GM12878 (cell line): ENCODE measurements at regions not wholly inside any gene's neighbourhood (a gene's known extent, or its start where the extent isn't known, plus 50 kb on each side); places are given as distances from the start of the nearest gene placed in this dataset.

Source experiments
- ATAC-seq: fragments of 200-7000 bp; cut with Tn5 transposase; 3 replicates; pipeline ENCODE4 v1.9.1; 2020; ENCODE audit warnings: mild to moderate bottlenecking, moderate library complexity
- BruUV-seq: library from RNA; stranded (reverse); fragments of 400-500 nt; replicated peaks from 2 replicates; lab custom pipeline; 2021; lab: Mats Ljungman, UMichigan
- CTCF ChIA-PET: fragments of 300-600 bp; sonication (Branson Sonifier 250); formaldehyde crosslinking; extraction: SDS; loops from one replicate; lab custom pipeline; 2021; ENCODE audit warnings: inconsistent platforms; lab: Yijun Ruan, JAX
- POLR2A ChIA-PET: fragments of 350-600 bp; formaldehyde crosslinking; extraction: SDS; loops from one replicate; lab custom pipeline; 2021; ENCODE audit warnings: inconsistent platforms; lab: Charles Lee
- RAD21 ChIA-PET: fragments of 300-600 bp; sonication (Branson Sonifier 250); formaldehyde crosslinking; loops from one replicate; lab custom pipeline; 2023; ENCODE audit warnings: antibody characterized with exemption; ENCODE audit not compliant: unreplicated experiment; lab: Charles Lee
- SMC1A ChIA-PET: fragments of 300-600 bp; sonication (Branson Sonifier 250); formaldehyde crosslinking; loops from one replicate; lab custom pipeline; 2023; ENCODE audit not compliant: unreplicated experiment, uncharacterized antibody; lab: Charles Lee
- DNase-seq: peaks from one replicate; pipeline ENCODE4 v3.0.0-alpha.2; 2011; ENCODE audit warnings: low read depth, low spot score
- FAIRE-seq: peaks from 3 replicates; lab custom pipeline; 2011; peaks lifted over from hg19 to GRCh38; lab: Jason Lieb, UNC
- H2AFZ ChIP-seq: 2 replicates; pipeline ENCODE4 v1.6.0; 2011; ENCODE audit warnings: low read depth, low read length, control low read depth; ENCODE audit not compliant: control insufficient read depth
- H3K27ac ChIP-seq: 2 replicates; pipeline ENCODE4 v1.5.1; 2011; ENCODE audit warnings: control low read depth; ENCODE audit not compliant: control insufficient read depth, insufficient read depth
- H3K27me3 ChIP-seq, 2 experiments: replicated peaks in 1 of 2; 2 replicates each; pipeline versions ENCODE4 v1.6.0 to v1.6.1; 2011; ENCODE audit warnings: low read length in 1 of 2; ENCODE audit not compliant: control insufficient read depth in 2 of 2, insufficient read depth in 2 of 2
- H3K36me3 ChIP-seq, 2 experiments: 2 replicates each; pipeline ENCODE4 v1.5.1; 2011; ENCODE audit warnings: low read length in 1 of 2; ENCODE audit not compliant: control insufficient read depth in 2 of 2, insufficient read depth in 2 of 2
- H3K4me1 ChIP-seq: 2 replicates; pipeline ENCODE4 v1.6.1; 2011; ENCODE audit warnings: mild to moderate bottlenecking, low read length, moderate library complexity, mixed read lengths; ENCODE audit not compliant: control insufficient read depth, insufficient read depth
- H3K4me2 ChIP-seq: 2 replicates; pipeline ENCODE4 v1.6.0; 2011; ENCODE audit warnings: control low read depth; ENCODE audit not compliant: control insufficient read depth, insufficient read depth
- H3K4me3 ChIP-seq: fragments of 200-600 bp; sonication (generic); 2 replicates; pipeline ENCODE4 v1.5.1; 2016
- H3K79me2 ChIP-seq: 2 replicates; pipeline ENCODE4 v1.6.0; 2011; ENCODE audit warnings: low read length; ENCODE audit not compliant: control insufficient read depth, insufficient read depth
- H3K9ac ChIP-seq: 2 replicates; pipeline ENCODE4 v1.8.0; 2011; ENCODE audit warnings: low read length, control low read depth, mixed read lengths; ENCODE audit not compliant: control insufficient read depth, insufficient read depth
- H3K9me3 ChIP-seq: replicated peaks from 3 replicates; pipeline ENCODE4 v1.5.1; 2011; ENCODE audit warnings: mild to moderate bottlenecking, low read length; ENCODE audit not compliant: control insufficient read depth, insufficient read depth
- H4K20me1 ChIP-seq: 2 replicates; pipeline ENCODE4 v1.6.0; 2011; ENCODE audit not compliant: control insufficient read depth, insufficient read depth
- JUND ChIP-seq: IDR thresholded peaks from 2 replicates; pipeline ENCODE4 v1.6.1; 2012; ENCODE audit warnings: low read depth, mild to moderate bottlenecking, low read length, improper control_type of control experiment, moderate library complexity
- MXI1 ChIP-seq: fragments of 150-350 bp; IDR thresholded peaks from 2 replicates; pipeline ENCODE4 v1.6.1; 2011; ENCODE audit warnings: low read depth, mild to moderate bottlenecking, inconsistent platforms, low read length, improper control_type of control experiment
- NFIC ChIP-seq: IDR thresholded peaks from 2 replicates; pipeline ENCODE4 v1.6.1; 2012; ENCODE audit warnings: low read depth, mild to moderate bottlenecking, inconsistent platforms, low read length, moderate library complexity
- PML ChIP-seq: IDR thresholded peaks from 2 replicates; pipeline ENCODE4 v1.6.1; 2012; ENCODE audit warnings: low read length, inconsistent platforms
- WGBS: methylation state at CpG from one replicate; pipeline ENCODE4 v1.1.6; 2016; ENCODE audit warnings: low lambda C conversion rate; ENCODE audit not compliant: insufficient replicate concordance, insufficient coverage; ENCODE audit errors: missing lambda C conversion rate; 5-methylcytosine and 5-hydroxymethylcytosine counted together
- in situ Hi-C: fragments of 300-500 bp; cut with MboI; formaldehyde crosslinking; loops from 9 replicates; pipeline ENCODE4 v1.14.3; 2018; ENCODE audit warnings: mixed read lengths
- intact Hi-C: fragments of 100-400 bp; cut with micrococcal nuclease; formaldehyde crosslinking; loops from one replicate; pipeline ENCODE4 v1.14.2; 2022; ENCODE audit not compliant: unreplicated experiment
- TF ChIP-seq, protein P1 (sequence below): fragments of 450-650 bp; formaldehyde crosslinking; IDR thresholded peaks from 2 replicates; pipeline ENCODE4 v1.5.0; 2022; ENCODE audit warnings: mild to moderate bottlenecking, missing genetic modification characterization

- no peak for FAIRE-seq
Measured at GRCh38 chr9:78548670-78549069, 251.7 kb downstream of the PSAT1 start.

GRCh38 chr9:78549711-78550110, 252.8 kb downstream of the PSAT1 start:
- no peaks in the 10 kb centered on the region for H4K20me1 ChIP-seq
- CTCF ChIA-PET = no interaction called here
- in situ Hi-C loops (no loop called here), intact Hi-C loops (no loop called here)
- H3K9ac ChIP-seq = no peak overlapping the region
- H3K4me3 ChIP-seq = no peak overlapping the region
- no peak overlapping the region for H3K4me2 ChIP-seq
- ATAC-seq (no peak), DNase-seq (no peak), FAIRE-seq (no peak)
- H3K4me1 ChIP-seq = no peaks in the 10 kb centered on the region
- SMC1A ChIA-PET = no interaction called here
- no peaks in the 10 kb centered on the region for H3K9me3 ChIP-seq
- H2AFZ ChIP-seq = no peak overlapping the region
- no peaks in the 10 kb centered on the region for H3K36me3 ChIP-seq
- WGBS = 0% methylated on average over 3 of the region's 3 CpGs
- H3K27ac ChIP-seq = no peak overlapping the region
- no peaks in the 10 kb centered on the region for H3K27me3 ChIP-seq
- BruUV-seq = no TSS peak
- no peak for TF ChIP-seq JUND
- TF ChIP-seq MXI1 = no peak
- RAD21 ChIA-PET = no interaction called here
- H3K79me2 ChIP-seq = no peaks in the 10 kb centered on the region
- POLR2A ChIA-PET = interaction anchor here (0.6 kb wide), 1 partner anchor 1294 kb away, joined by 4 read pairs; no protein-coding TSS in a partner anchor

More at GRCh38 chr9:78548670-78549069, 251.7 kb downstream of the PSAT1 start:
- no peak overlapping the region for H3K9ac ChIP-seq
- ChIA-PET SMC1A (no interaction called here), CTCF (interaction anchor here (1.0 kb wide), 1 partner anchor 9 kb away, joined by 3 read pairs; no protein-coding TSS in a partner anchor), POLR2A (no interaction called here), RAD21 (no interaction called here)
- no peak overlapping the region for H2AFZ ChIP-seq
- no peak overlapping the region for H3K27ac ChIP-seq
- ATAC-seq = no peak
- H3K36me3 ChIP-seq = no peaks in the 10 kb centered on the region
- intact Hi-C loops = no loop called here
- no peaks in the 10 kb centered on the region for H4K20me1 ChIP-seq
- no peaks in the 10 kb centered on the region for H3K4me1 ChIP-seq
- H3K4me2 ChIP-seq = no peak overlapping the region
- TF ChIP-seq PML (no peak), NFIC (no peak)
- TF ChIP-seq, protein P1, sequence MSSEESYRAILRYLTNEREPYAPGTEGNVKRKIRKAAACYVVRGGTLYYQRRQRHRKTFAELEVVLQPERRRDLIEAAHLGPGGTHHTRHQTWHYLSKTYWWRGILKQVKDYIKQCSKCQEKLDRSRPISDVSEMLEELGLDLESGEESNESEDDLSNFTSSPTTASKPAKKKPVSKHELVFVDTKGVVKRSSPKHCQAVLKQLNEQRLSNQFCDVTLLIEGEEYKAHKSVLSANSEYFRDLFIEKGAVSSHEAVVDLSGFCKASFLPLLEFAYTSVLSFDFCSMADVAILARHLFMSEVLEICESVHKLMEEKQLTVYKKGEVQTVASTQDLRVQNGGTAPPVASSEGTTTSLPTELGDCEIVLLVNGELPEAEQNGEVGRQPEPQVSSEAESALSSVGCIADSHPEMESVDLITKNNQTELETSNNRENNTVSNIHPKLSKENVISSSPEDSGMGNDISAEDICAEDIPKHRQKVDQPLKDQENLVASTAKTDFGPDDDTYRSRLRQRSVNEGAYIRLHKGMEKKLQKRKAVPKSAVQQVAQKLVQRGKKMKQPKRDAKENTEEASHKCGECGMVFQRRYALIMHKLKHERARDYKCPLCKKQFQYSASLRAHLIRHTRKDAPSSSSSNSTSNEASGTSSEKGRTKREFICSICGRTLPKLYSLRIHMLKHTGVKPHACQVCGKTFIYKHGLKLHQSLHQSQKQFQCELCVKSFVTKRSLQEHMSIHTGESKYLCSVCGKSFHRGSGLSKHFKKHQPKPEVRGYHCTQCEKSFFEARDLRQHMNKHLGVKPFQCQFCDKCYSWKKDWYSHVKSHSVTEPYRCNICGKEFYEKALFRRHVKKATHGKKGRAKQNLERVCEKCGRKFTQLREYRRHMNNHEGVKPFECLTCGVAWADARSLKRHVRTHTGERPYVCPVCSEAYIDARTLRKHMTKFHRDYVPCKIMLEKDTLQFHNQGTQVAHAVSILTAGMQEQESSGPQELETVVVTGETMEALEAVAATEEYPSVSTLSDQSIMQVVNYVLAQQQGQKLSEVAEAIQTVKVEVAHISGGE (CRISPR knock-in tag) = no peak
- DNase-seq = no peak
- in situ Hi-C loops = no loop called here
- WGBS = 58% methylated on average over 3 of the region's 3 CpGs
- H3K4me3 ChIP-seq = no peak overlapping the region
- H3K27me3 ChIP-seq = no peaks in the 10 kb centered on the region
- BruUV-seq = no TSS peak
- no peaks in the 10 kb centered on the region for H3K9me3 ChIP-seq
- no peaks in the 10 kb centered on the region for H3K79me2 ChIP-seq
